DOHH2 (cell line): ENCODE measurements at regions not wholly inside any gene's neighbourhood (a gene's known extent, or its start where the extent isn't known, plus 50 kb on each side); places are given as distances from the start of the nearest gene placed in this dataset.
"Not testable (repeated sequence)": the region's sequence is repeated elsewhere in the genome, so short reads cannot be mapped to it uniquely, and the experiment has no call there.

ENCODE experiments used
- H3F3A ChIP-seq: fragments of 200-600 bp; sonication (generic), shearing (Covaris generic); 2 replicates; pipeline ENCODE4 v1.6.0; 2016; ENCODE audit warnings: antibody characterized with exemption, mild to moderate bottlenecking; ENCODE audit not compliant: control insufficient read depth, insufficient read depth
- H3K27ac ChIP-seq: fragments of 200-600 bp; sonication (generic); 2 replicates; pipeline ENCODE4 v1.5.1; 2014; ENCODE audit warnings: low read depth, mild to moderate bottlenecking, low read length, moderate library complexity
- H3K27me3 ChIP-seq: fragments of 200-600 bp; sonication (generic); 2 replicates; pipeline ENCODE4 v1.6.1; 2014; ENCODE audit warnings: mild to moderate bottlenecking, low read length, mixed read lengths; ENCODE audit not compliant: control insufficient read depth
- H3K36me3 ChIP-seq: fragments of 200-600 bp; sonication (generic); 2 replicates; pipeline ENCODE4 v1.6.1; 2014; ENCODE audit warnings: mild to moderate bottlenecking, low read length, moderate library complexity, mixed read lengths; ENCODE audit not compliant: control insufficient read depth
- H3K4me1 ChIP-seq: fragments of 200-600 bp; sonication (generic); 2 replicates; pipeline ENCODE4 v1.6.1; 2014; ENCODE audit warnings: mild to moderate bottlenecking, low read length, mixed read lengths; ENCODE audit not compliant: control insufficient read depth
- H3K4me2 ChIP-seq: fragments of 200-600 bp; sonication (generic); 2 replicates; pipeline ENCODE4 v1.6.0; 2014; ENCODE audit warnings: mild to moderate bottlenecking, low read length, moderate library complexity
- H3K4me3 ChIP-seq: fragments of 200-600 bp; sonication (generic); 2 replicates; pipeline ENCODE4 v1.5.1; 2014; ENCODE audit warnings: mild to moderate bottlenecking, low read length, mixed read lengths
- H3K79me2 ChIP-seq: fragments of 200-600 bp; sonication (generic); 2 replicates; pipeline ENCODE4 v1.6.1; 2014; ENCODE audit warnings: mild to moderate bottlenecking, low read length, mixed read lengths; ENCODE audit not compliant: control insufficient read depth
- H3K9me2 ChIP-seq: fragments of 200-600 bp; sonication (generic); replicated peaks from 2 replicates; pipeline ENCODE4 v1.6.1; 2014; ENCODE audit warnings: mild to moderate bottlenecking, low read length, mixed read lengths; ENCODE audit not compliant: control insufficient read depth
- H3K9me3 ChIP-seq: fragments of 200-600 bp; sonication (generic); 2 replicates; pipeline ENCODE4 v1.6.1; 2014; ENCODE audit warnings: antibody characterized with exemption, low read length, mixed read lengths; ENCODE audit not compliant: control insufficient read depth, insufficient read depth
- H4K20me1 ChIP-seq: fragments of 200-600 bp; sonication (generic); 2 replicates; pipeline ENCODE4 v1.6.0; 2014; ENCODE audit warnings: low read depth, mild to moderate bottlenecking, antibody characterized with exemption, low read length, moderate library complexity; ENCODE audit not compliant: control insufficient read depth, insufficient read depth
- EZH2phosphoT487 ChIP-seq: fragments of 200-600 bp; sonication (generic); IDR thresholded peaks from 2 replicates; pipeline ENCODE4 v1.6.1; 2017; ENCODE audit warnings: borderline replicate concordance, mild to moderate bottlenecking, antibody characterized with exemption, low read length, moderate library complexity, mixed read lengths
- TF ChIP-seq, protein P1 (sequence below): fragments of 200-600 bp; sonication (generic); IDR thresholded peaks from one replicate; pipeline ENCODE4 v1.5.1; 2014; ENCODE audit warnings: antibody characterized with exemption, mild to moderate bottlenecking, low read depth, low read length; ENCODE audit not compliant: poor library complexity, severe bottlenecking

DNA sequence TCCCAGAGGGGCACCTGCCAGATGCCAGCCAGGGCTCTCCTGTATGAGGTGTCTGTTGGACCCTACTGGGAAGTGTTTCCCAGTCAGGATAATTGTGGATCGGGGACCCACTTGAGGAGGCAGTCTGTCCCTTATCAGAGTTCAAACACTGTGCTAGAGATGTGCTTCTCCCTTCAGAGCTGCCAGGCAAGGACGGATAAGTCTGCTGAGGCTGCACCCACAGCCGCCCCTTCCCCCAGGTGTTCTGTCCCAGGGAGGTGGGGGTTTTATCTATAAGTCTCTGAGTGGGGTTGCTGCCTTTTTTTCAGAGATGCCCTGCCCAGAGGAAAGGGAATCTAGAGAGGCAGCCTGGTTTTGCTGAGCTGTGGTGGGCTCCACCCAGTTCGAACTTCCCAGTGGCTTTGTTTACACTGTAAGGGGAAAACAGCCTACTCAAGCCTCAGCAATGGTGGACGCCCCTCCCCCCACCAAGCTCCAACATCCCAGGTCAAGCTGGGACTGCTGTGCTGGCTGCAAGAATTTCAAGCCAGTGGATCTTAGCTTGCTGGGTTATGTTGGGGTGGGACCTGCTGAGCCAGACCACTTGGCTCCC, 324.0 kb upstream of the SETBP1 start:
- Histone ChIP-seq H4K20me1 (no peaks in the 10 kb centered on the region), H3K9me3 (no peaks in the 10 kb centered on the region), H3K4me2 (no peak overlapping the region), H3K4me1 (no peaks in the 10 kb centered on the region), H3F3A (no peaks in the 10 kb centered on the region), H3K79me2 (no peaks in the 10 kb centered on the region), H3K36me3 (no peaks in the 10 kb centered on the region), H3K4me3 (no peak overlapping the region), H3K27me3 (no peaks in the 10 kb centered on the region), H3K9me2 (no peaks in the 10 kb centered on the region), H3K27ac (no peak overlapping the region)
- TF ChIP-seq, protein P1, sequence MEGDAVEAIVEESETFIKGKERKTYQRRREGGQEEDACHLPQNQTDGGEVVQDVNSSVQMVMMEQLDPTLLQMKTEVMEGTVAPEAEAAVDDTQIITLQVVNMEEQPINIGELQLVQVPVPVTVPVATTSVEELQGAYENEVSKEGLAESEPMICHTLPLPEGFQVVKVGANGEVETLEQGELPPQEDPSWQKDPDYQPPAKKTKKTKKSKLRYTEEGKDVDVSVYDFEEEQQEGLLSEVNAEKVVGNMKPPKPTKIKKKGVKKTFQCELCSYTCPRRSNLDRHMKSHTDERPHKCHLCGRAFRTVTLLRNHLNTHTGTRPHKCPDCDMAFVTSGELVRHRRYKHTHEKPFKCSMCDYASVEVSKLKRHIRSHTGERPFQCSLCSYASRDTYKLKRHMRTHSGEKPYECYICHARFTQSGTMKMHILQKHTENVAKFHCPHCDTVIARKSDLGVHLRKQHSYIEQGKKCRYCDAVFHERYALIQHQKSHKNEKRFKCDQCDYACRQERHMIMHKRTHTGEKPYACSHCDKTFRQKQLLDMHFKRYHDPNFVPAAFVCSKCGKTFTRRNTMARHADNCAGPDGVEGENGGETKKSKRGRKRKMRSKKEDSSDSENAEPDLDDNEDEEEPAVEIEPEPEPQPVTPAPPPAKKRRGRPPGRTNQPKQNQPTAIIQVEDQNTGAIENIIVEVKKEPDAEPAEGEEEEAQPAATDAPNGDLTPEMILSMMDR: no peak
- TF ChIP-seq EZH2phosphoT487: no peak

DNA sequence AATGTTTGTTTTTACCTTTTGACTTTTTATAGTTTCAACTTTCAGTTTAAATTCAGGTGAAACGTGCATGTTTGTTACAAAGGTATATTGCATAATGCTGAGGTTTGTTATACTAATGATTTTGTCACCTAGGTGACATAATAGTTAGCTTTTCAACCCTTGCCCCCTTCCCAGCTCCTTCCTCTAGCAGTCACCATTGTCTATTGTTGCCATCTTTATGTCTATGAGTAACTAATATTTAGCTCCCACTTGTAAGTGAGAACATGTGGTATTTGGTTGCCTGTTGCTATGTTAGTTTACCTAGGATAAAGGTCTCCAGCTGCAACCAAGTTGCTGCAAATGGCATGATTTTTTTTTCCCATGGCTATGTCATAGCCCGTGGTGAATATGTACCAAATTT, 322.3 kb upstream of the SETBP1 start:
- Histone ChIP-seq H4K20me1 (no peaks in the 10 kb centered on the region), H3K79me2 (no peaks in the 10 kb centered on the region), H3K27ac (no peak overlapping the region), H3K9me3 (no peaks in the 10 kb centered on the region), H3K4me2 (no peak overlapping the region), H3K4me3 (no peak overlapping the region), H3K27me3 (no peaks in the 10 kb centered on the region), H3K36me3 (no peaks in the 10 kb centered on the region), H3F3A (no peaks in the 10 kb centered on the region), H3K4me1 (no peaks in the 10 kb centered on the region), H3K9me2 (no peaks in the 10 kb centered on the region)
- TF ChIP-seq, protein P1: no peak
- TF ChIP-seq EZH2phosphoT487: no peak

DNA sequence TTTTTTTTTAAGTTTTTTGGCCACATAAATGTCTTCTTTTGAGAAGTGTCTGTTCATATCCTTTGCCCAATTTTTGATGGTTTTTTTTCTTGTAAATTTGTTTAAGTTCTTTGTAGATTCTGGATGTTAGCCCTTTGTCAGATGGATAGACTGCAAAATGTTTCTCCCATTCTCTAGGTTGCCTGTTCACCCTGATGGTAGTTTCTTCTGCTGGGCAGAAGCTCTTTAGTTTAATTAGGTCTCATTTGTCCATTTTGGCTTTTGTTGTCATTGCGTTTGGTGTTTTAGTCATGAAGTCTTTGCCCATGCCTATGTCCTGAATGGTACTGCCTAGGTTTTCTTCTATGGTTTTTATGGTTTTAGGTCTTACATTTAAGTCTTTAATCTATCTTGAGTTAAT, 320.9 kb upstream of the SETBP1 start:
- H4K20me1 ChIP-seq, H3K4me1 ChIP-seq, H3K4me3 ChIP-seq, H3F3A ChIP-seq, H3K36me3 ChIP-seq, H3K27me3 ChIP-seq, H3K9me3 ChIP-seq, H3K4me2 ChIP-seq, H3K27ac ChIP-seq, H3K9me2 ChIP-seq, H3K79me2 ChIP-seq: not testable (repeated sequence)

DNA sequence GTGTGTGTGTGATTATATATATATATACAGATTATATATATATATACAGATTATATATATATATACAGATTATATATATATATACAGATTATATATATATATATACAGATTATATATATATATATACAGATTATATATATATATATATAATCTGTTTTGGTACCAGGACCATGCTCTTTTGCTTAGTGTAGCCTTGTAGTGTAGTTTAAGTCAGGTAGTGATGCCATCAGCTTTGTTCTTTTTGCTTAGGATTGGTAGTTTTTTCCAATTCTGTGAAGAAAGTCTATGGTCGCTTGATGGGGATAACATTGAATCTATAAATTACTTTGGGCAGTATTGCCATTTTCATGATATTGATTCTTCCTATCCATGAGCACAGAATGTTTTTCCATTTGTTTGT, 318.5 kb upstream of the SETBP1 start:
- not testable (repeated sequence) for H3K4me3 ChIP-seq, H3F3A ChIP-seq, H3K27ac ChIP-seq, H3K36me3 ChIP-seq, H3K9me2 ChIP-seq, H3K4me2 ChIP-seq, H3K79me2 ChIP-seq, H4K20me1 ChIP-seq, H3K9me3 ChIP-seq, H3K4me1 ChIP-seq, H3K27me3 ChIP-seq
